GM06990 (cell line): ENCODE measurements at regions not wholly inside any gene's neighbourhood (a gene's known extent, or its start where the extent isn't known, plus 50 kb on each side); places are given as distances from the start of the nearest gene placed in this dataset.

Experiments
- DNase-seq: peaks from one replicate; pipeline ENCODE4 v3.0.0-alpha.2; 2011; ENCODE audit not compliant: insufficient read length; ENCODE audit errors: extremely low read depth
- H3K27me3 ChIP-seq: replicated peaks from 2 replicates; pipeline ENCODE4 v1.6.0; 2011; ENCODE audit warnings: low read length; ENCODE audit not compliant: control insufficient read depth, insufficient read depth
- H3K36me3 ChIP-seq: 2 replicates; pipeline ENCODE4 v1.5.1; 2011; ENCODE audit warnings: low read length; ENCODE audit not compliant: control insufficient read depth, insufficient read depth
- H3K4me3 ChIP-seq: replicated peaks from 2 replicates; pipeline ENCODE4 v1.5.1; 2011; ENCODE audit warnings: low read depth, mild to moderate bottlenecking, control low read depth, low read length
- CTCF ChIP-seq: IDR thresholded peaks from 2 replicates; pipeline ENCODE4 v1.5.1; 2011; ENCODE audit warnings: low read length, control low read depth, mild to moderate bottlenecking, inconsistent platforms; ENCODE audit not compliant: insufficient read depth, poor library complexity, severe bottlenecking

- TF ChIP-seq CTCF: no peak
- peaks cover 3% of the 10 kb centered on the region; the same call in 1 of the 2 replicates for H3K27me3 ChIP-seq
- DNase-seq: no peak
- no peaks in the 10 kb centered on the region for H3K36me3 ChIP-seq
- no peak overlapping the region for H3K4me3 ChIP-seq
Observed at GRCh38 chr6:44008821-44009370, 118.4 kb downstream of the MRPL14 start.

GRCh38 chr6:44007818-44008621, 119.2 kb downstream of the MRPL14 start:
- no peak overlapping the region for H3K4me3 ChIP-seq
- H3K36me3 ChIP-seq: no peaks in the 10 kb centered on the region
- no peak for DNase-seq
- peaks cover 3% of the 10 kb centered on the region for H3K27me3 ChIP-seq
- no peak for TF ChIP-seq CTCF

GRCh38 chr6:44006872-44007303, 120.4 kb downstream of the MRPL14 start:
- no peak overlapping the region for H3K4me3 ChIP-seq
- no peak for TF ChIP-seq CTCF
- DNase-seq: no peak
- peaks cover 2% of the 10 kb centered on the region for H3K27me3 ChIP-seq
- no peaks in the 10 kb centered on the region for H3K36me3 ChIP-seq

- TF ChIP-seq CTCF: no peak
- Histone ChIP-seq H3K36me3 (no peaks in the 10 kb centered on the region), H3K4me3 (no peak overlapping the region), H3K27me3 (peaks cover 2% of the 10 kb centered on the region)
- no peak for DNase-seq
Observed at GRCh38 chr6:44006123-44006871, 121.0 kb downstream of the MRPL14 start.

- H3K27me3 ChIP-seq: peaks cover 2% of the 10 kb centered on the region
- no peak for DNase-seq
- no peak for TF ChIP-seq CTCF
- H3K4me3 ChIP-seq: no peak overlapping the region
- H3K36me3 ChIP-seq: no peaks in the 10 kb centered on the region
Observed at GRCh38 chr6:44005507-44005903, 121.7 kb downstream of the MRPL14 start.
